CD14-positive monocyte (primary cell): ENCODE measurements at regions not wholly inside any gene's neighbourhood (a gene's known extent, or its start where the extent isn't known, plus 50 kb on each side); places are given as distances from the start of the nearest gene placed in this dataset.

Experiments used
- DNase-seq, 3 donors: peaks; one replicate each; pipeline ENCODE4 v3.0.0-alpha.2; 2011 to 2022
- H2AFZ ChIP-seq: 2 replicates; pipeline ENCODE4 v1.6.0; 2012; ENCODE audit warnings: mild to moderate bottlenecking, low read depth, low read length, inconsistent platforms; ENCODE audit not compliant: insufficient read depth, poor library complexity, severe bottlenecking
- H3K27ac ChIP-seq, 2 donors: 1 replicate in 1 of 2; 2 replicates in 1 of 2; pipeline ENCODE4 v1.5.1; 2012 to 2013; ENCODE audit warnings: low read length in 2 of 2, control low read depth in 1 of 2, inconsistent platforms in 1 of 2, low read depth in 1 of 2, mild to moderate bottlenecking in 1 of 2
- H3K27me3 ChIP-seq, 2 donors: one replicate each; pipeline versions ENCODE4 v1.6.0 to v1.6.1; 2011 to 2013; ENCODE audit warnings: low read length in 2 of 2; ENCODE audit not compliant: control insufficient read depth in 2 of 2, insufficient read depth in 2 of 2
- H3K36me3 ChIP-seq, 2 donors: replicated peaks in 1 of 2; 1 replicate in 1 of 2; 2 replicates in 1 of 2; pipeline versions ENCODE4 v1.5.1 to v1.6.1; 2012 to 2013; ENCODE audit warnings: low read length in 2 of 2, control low read depth in 1 of 2, inconsistent platforms in 1 of 2, mild to moderate bottlenecking in 1 of 2; ENCODE audit not compliant: insufficient read depth in 2 of 2, control insufficient read depth in 1 of 2
- H3K4me1 ChIP-seq, 2 donors: 1 replicate in 1 of 2; 2 replicates in 1 of 2; pipeline versions ENCODE4 v1.5.1 to v1.6.1; 2012 to 2013; ENCODE audit warnings: low read length in 2 of 2, control low read depth in 1 of 2, inconsistent platforms in 1 of 2, mild to moderate bottlenecking in 1 of 2, moderate library complexity in 1 of 2; ENCODE audit not compliant: insufficient read depth in 2 of 2, control insufficient read depth in 1 of 2
- H3K4me2 ChIP-seq: replicated peaks from 2 replicates; pipeline ENCODE3; 2012; ENCODE audit warnings: low read length, moderate library complexity, mild to moderate bottlenecking; ENCODE audit not compliant: poor library complexity, severe bottlenecking; ENCODE audit errors: extremely low read depth
- H3K4me3 ChIP-seq, 3 experiments: fragments of 200-600 bp in 1 of 3; sonication (generic) in 1 of 3; replicated peaks in 1 of 3; 1 replicate in 2 of 3; 2 replicates in 1 of 3; pipeline ENCODE4 v1.5.1; 2011 to 2013; ENCODE audit warnings: low read length in 3 of 3, mild to moderate bottlenecking in 3 of 3, control low read depth in 2 of 3, low read depth in 2 of 3, inconsistent platforms in 1 of 3, moderate library complexity in 1 of 3
- H3K79me2 ChIP-seq: 2 replicates; pipeline ENCODE4 v1.6.0; 2012; ENCODE audit warnings: mild to moderate bottlenecking, control low read depth, inconsistent platforms, low read length, moderate library complexity; ENCODE audit not compliant: insufficient read depth
- H3K9ac ChIP-seq: 2 replicates; pipeline ENCODE4 v1.6.0; 2017; ENCODE audit warnings: low read length, mild to moderate bottlenecking; ENCODE audit not compliant: insufficient read depth, poor library complexity, severe bottlenecking
- H3K9me3 ChIP-seq, 2 donors: replicated peaks in 1 of 2; 1 replicate in 1 of 2; 2 replicates in 1 of 2; pipeline versions ENCODE4 v1.5.1 to v1.6.1; 2012 to 2013; ENCODE audit warnings: low read length in 2 of 2, control low read depth in 1 of 2; ENCODE audit not compliant: control insufficient read depth in 1 of 2, insufficient read depth in 1 of 2
- H4K20me1 ChIP-seq: 2 replicates; pipeline ENCODE4 v1.6.0; 2012; ENCODE audit warnings: mild to moderate bottlenecking, low read length, control low read depth, moderate library complexity; ENCODE audit not compliant: insufficient read depth
- H3K27ac Mint-ChIP-seq, 7 donors: one replicate each; pipeline ENCODE4 v1.8.0; 2020; ENCODE audit warnings: mild to moderate bottlenecking in 7 of 7, mixed read lengths in 7 of 7, moderate library complexity in 6 of 7, inconsistent platforms in 2 of 7
- H3K27me3 Mint-ChIP-seq, 3 donors: one replicate each; pipeline ENCODE4 v1.8.0; 2021 to 2022; ENCODE audit warnings: low read depth in 3 of 3, mild to moderate bottlenecking in 3 of 3, mixed read lengths in 3 of 3, moderate library complexity in 3 of 3, inconsistent platforms in 1 of 3
- H3K36me3 Mint-ChIP-seq, 2 donors: one replicate each; pipeline ENCODE4 v1.8.0; 2020; ENCODE audit warnings: mixed read lengths in 2 of 2, inconsistent platforms in 1 of 2, mild to moderate bottlenecking in 1 of 2
- H3K4me1 Mint-ChIP-seq: one replicate; pipeline ENCODE4 v1.8.0; 2020; ENCODE audit warnings: mild to moderate bottlenecking, mixed read lengths
- H3K4me3 Mint-ChIP-seq, 2 donors: one replicate each; pipeline ENCODE4 v1.8.0; 2020; ENCODE audit warnings: mild to moderate bottlenecking in 2 of 2, mixed read lengths in 2 of 2, moderate library complexity in 1 of 2
- H3K9me3 Mint-ChIP-seq, 7 donors: one replicate each; pipeline ENCODE4 v1.8.0; 2020 to 2022; ENCODE audit warnings: mixed read lengths in 7 of 7, mild to moderate bottlenecking in 6 of 7, moderate library complexity in 6 of 7, inconsistent platforms in 2 of 7
- WGBS: methylation state at CpG from one replicate; pipeline ENCODE4 v1.1.5; 2013; ENCODE audit warnings: missing lambda C conversion rate; ENCODE audit not compliant: insufficient coverage; 5-methylcytosine and 5-hydroxymethylcytosine counted together
- intact Hi-C, 2 donors: fragments of 100-400 bp; cut with micrococcal nuclease; formaldehyde crosslinking; loops; one replicate each; pipeline versions ENCODE4 v1.15.0 to v1.15.1; 2023
- TF ChIP-seq, protein P1 (sequence below): fragments of 200-600 bp; IDR thresholded peaks from one replicate; pipeline ENCODE4 v1.8.0; 2022; ENCODE audit warnings: antibody characterized with exemption, mild to moderate bottlenecking

DNA sequence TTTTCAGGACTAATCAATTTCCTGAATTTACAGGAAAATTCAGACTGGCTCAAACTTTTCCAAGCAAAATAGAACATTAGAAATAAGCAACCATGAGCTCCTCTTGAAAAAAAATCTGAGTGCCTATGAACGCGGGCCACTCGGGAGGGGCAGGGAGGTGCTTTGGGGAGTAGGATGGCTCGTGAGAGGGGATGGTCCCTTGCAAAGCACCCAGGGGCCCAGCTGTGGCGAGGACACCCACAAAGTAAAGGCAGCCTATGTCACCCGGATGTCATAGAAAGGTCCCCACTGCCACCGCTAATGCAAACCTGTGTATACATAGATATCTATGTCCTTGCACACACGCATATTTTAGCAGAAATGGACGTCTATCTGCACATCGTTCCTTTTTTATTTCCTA lies 309.9 kb downstream of the ADGRD1 start:
- H3K27ac Mint-ChIP-seq: no peak overlapping the region
- H3K36me3 Mint-ChIP-seq: no peaks in the 10 kb centered on the region
- H3K4me2 ChIP-seq: no peak overlapping the region
- no peak overlapping the region for H3K9ac ChIP-seq
- intact Hi-C loops: no loop called here
- DNase-seq: no peak
- no peaks in the 10 kb centered on the region for H3K36me3 ChIP-seq
- H4K20me1 ChIP-seq: no peaks in the 10 kb centered on the region
- WGBS: 93% methylated on average over 9 of the region's 10 CpGs
- TF ChIP-seq, protein P1, sequence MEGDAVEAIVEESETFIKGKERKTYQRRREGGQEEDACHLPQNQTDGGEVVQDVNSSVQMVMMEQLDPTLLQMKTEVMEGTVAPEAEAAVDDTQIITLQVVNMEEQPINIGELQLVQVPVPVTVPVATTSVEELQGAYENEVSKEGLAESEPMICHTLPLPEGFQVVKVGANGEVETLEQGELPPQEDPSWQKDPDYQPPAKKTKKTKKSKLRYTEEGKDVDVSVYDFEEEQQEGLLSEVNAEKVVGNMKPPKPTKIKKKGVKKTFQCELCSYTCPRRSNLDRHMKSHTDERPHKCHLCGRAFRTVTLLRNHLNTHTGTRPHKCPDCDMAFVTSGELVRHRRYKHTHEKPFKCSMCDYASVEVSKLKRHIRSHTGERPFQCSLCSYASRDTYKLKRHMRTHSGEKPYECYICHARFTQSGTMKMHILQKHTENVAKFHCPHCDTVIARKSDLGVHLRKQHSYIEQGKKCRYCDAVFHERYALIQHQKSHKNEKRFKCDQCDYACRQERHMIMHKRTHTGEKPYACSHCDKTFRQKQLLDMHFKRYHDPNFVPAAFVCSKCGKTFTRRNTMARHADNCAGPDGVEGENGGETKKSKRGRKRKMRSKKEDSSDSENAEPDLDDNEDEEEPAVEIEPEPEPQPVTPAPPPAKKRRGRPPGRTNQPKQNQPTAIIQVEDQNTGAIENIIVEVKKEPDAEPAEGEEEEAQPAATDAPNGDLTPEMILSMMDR: no peak
- no peaks in the 10 kb centered on the region for H3K27me3 ChIP-seq
- H3K4me3 ChIP-seq: no peak overlapping the region
- no peaks in the 10 kb centered on the region for H3K4me1 ChIP-seq
- no peaks in the 10 kb centered on the region for H3K9me3 ChIP-seq
- H3K4me3 Mint-ChIP-seq: no peak overlapping the region
- H3K27ac ChIP-seq: no peak overlapping the region
- H3K4me1 Mint-ChIP-seq: no peaks in the 10 kb centered on the region
- H2AFZ ChIP-seq: no peak overlapping the region
- peaks cover 0 to 4% (median 3%) of the 10 kb centered on the region in 3 donors for H3K27me3 Mint-ChIP-seq
- H3K9me3 Mint-ChIP-seq: peaks cover 0 to 1% (median 0%) of the 10 kb centered on the region in 7 donors
- H3K79me2 ChIP-seq: no peaks in the 10 kb centered on the region

DNA sequence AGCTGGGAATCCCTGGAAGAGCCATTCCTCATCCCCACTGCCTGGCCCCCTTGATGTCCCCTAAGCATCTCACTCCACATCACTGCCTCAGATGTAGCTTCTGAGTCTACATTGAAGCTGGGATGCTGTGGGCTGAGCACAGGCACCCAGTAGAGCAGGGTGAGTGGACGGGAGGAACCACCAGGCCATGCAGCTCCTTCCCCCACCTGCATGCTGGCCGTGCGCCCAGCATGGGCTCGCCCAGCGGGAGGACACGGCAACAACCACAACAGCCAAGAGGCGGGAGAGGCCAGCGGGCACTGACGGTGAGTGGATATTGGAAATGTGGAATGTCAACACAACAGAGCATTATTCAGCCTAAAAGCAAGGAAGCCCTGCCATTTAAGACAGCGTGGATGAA lies 310.9 kb downstream of the ADGRD1 start:
- Histone ChIP-seq H3K36me3 (no peaks in the 10 kb centered on the region), H3K4me3 (no peak overlapping the region), H3K9me3 (no peaks in the 10 kb centered on the region), H3K27ac (no peak overlapping the region), H3K79me2 (no peaks in the 10 kb centered on the region), H3K9ac (no peak overlapping the region), H4K20me1 (no peaks in the 10 kb centered on the region), H3K4me2 (no peak overlapping the region), H3K4me1 (no peaks in the 10 kb centered on the region), H3K27me3 (no peaks in the 10 kb centered on the region), H2AFZ (no peak overlapping the region)
- Mint-ChIP-seq H3K27ac (no peak overlapping the region), H3K36me3 (no peaks in the 10 kb centered on the region), H3K27me3 (peaks cover 0 to 3% (median 2%) of the 10 kb centered on the region in 3 donors), H3K4me3 (no peak overlapping the region), H3K9me3 (peaks cover 0 to 1% (median 0%) of the 10 kb centered on the region in 7 donors), H3K4me1 (no peaks in the 10 kb centered on the region)
- intact Hi-C loops: no loop called here
- TF ChIP-seq, protein P1: no peak
- DNase-seq: no peak
- WGBS: 93% methylated on average over 5 of the region's 10 CpGs
